ENCODE measurements at regions not wholly inside any gene's neighbourhood (a gene's known extent, or its start where the extent isn't known, plus 50 kb on each side); places are given as distances from the start of the nearest gene placed in this dataset.
A peak's percentile ranks its signal among the peaks of the same experiment; 100 is the strongest.

DNA sequence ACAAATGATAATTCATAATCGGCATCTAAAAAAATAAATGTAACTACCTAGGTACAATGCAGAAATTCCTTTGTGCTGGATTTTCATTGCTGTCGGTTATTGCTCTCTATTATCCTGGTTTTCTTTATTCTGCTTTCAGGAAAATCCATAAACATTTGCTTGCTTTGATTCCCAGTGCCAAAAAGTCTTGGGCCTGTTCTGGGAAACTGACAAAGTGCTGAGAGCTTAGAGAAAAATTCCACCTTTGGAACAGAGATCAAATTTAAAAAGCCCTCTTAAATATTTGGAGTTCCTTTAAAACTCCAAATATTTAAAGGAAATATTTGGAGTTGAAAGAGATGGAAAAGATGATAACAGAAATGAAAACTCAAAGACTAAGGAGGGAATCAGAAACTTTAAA, 87.3 kb upstream of the ZBED5 start:
- DNase-seq = no peak

DNA sequence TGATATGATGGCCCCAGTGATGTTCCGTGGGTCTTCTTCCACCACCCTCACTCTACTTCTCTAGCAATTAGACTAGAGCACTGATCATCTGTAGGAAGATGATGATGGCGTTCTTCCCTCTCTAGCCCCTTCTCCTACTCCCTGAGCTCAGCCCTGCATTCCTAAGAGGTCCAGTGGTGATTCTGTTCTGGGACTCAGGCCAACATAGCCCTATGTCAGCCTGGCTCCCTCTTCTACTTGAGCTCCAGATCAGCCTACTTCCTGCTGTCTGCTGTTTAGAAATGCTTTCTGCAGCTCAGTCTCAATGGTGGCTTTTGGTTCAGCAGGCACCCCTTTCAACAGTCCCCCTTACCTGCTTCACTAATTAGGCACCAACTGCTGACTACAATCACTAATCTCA, 86.1 kb upstream of the ZBED5 start:
- DNase-seq = no peak

DNA sequence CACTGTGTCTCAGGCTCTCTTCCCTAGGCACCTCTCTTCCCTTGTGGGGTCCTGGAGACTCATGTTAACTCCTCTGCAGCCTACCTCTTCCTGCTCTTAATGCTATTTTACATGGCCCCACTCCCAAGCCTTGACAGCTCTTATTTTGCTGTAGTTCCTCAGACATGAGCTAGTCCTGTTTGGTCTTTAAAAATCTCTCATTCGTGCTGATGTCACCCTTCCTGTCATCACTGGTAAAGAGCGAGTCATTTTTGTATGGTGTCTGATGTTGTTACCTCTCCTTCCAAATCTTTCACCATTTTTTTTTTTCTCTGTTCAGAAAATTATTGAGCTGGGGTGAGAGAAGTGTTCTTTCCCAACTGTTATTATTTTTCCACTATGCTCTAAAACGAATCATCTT, 84.8 kb upstream of the ZBED5 start:
- DNase-seq = no peak

DNA sequence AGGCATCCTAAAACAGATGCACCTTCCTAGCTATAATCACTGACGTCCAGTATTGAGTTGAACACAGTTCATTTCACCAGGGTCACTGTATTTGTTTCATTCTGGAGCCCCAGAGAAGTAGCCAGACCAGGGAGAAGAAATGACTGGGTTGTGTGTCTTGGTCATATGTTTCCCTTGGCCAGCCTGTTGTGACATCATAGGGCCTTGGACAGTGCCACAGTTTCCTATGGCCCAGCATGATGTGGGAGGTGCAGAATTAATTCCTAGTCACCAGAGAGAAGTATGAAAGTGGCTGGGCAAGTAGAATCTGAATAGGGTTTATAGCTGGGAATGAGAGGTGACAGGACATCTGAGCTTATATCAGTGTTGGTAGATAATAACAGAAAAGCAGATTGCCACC, 84.0 kb upstream of the ZBED5 start:
- no peak for DNase-seq

DNA sequence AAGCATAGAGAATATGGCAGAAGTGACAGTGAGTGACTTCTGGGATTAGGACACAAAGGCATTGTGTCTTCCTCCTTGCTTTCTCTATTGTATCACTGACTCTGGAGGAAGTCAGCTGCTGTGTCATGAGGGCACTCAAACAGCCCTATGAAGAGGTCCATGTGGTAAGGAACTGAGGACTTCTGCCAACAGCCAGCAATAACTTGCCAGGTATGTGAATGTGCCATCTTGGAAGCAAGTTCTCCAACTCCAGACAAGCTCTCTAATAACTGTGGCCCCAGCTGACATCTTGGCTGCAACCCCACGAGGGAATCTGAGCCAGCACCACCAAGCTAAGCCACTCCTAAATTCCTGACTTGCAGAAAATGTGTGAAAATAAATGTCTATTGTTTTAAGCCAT, 83.6 kb upstream of the ZBED5 start:
- DNase-seq = no peak

DNA sequence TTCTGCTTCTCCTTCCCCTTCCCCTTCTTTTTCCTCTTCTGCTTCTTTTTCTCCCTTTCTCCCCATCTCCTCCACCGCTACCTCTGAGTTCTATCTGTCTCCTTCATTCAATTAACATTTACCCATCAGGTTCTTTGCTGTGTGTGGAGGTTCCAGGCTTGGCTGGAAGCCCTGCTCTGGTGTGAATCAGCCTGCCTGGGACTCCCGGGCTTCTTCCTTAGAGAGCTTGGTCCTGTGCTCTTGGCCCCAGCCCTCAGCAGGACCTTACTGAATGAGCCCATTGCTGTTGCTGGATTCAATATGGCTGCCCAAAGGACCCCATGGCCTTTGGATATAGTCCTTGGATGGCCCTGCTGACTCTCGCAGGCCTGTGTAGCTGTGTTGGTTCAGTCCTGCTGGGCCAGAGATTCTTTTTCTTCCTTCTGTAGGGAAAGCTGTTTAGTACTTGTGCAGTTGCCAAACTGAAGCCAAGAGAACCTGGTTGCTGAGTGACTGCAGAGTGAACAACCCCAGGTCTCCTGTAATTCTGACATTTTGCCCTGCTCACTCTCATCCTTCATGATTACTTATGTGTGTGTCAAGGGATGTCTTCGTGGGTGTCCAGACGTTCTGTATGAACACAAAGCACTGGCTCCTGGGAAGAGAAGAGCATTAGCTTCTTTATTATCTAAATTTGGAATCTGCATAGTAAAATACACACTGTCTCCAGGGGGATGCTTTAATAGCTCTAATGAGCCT, 81.0 kb upstream of the ZBED5 start:
- no peak for DNase-seq

DNA sequence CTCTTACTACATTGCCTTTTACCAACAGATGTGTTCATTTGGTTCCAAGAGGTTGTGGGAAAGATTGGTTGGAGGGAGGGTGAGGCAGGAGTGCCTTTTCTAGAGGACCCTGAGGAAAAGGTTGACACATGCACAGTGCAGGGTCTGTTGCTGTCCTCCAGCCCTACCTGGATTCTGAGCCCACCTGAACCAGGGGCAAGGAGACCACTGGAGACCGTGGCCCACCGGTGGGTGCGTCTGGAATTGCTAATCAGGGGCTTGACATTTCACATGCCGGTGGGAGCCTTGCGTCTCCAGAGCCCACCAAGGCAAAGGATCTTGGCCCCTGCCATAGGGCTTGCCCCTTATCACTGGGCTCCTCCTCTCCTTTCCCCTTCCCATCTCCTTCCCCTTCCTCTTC, 80.4 kb upstream of the ZBED5 start:
- DNase-seq = no peak

DNA sequence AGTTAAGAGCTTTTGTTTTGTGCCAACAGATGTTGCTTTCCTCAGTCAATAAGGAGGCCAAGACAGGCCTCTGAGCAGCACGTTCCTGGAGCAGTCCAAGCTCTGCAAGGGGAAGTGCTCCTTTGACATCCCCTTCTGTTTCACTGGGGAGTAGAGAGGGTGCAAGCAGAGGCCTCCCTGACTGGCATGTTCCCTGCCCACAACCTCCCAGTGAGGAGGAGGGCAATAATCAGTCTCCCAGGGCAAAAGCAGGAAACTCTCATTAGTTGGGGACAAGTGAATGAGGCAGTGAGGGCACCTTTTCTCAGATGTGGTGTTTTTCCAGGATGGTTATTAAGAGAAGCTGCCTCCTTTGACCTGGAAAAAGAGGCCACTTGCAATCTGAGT, 79.5 kb upstream of the ZBED5 start:
- no peak for DNase-seq

DNA sequence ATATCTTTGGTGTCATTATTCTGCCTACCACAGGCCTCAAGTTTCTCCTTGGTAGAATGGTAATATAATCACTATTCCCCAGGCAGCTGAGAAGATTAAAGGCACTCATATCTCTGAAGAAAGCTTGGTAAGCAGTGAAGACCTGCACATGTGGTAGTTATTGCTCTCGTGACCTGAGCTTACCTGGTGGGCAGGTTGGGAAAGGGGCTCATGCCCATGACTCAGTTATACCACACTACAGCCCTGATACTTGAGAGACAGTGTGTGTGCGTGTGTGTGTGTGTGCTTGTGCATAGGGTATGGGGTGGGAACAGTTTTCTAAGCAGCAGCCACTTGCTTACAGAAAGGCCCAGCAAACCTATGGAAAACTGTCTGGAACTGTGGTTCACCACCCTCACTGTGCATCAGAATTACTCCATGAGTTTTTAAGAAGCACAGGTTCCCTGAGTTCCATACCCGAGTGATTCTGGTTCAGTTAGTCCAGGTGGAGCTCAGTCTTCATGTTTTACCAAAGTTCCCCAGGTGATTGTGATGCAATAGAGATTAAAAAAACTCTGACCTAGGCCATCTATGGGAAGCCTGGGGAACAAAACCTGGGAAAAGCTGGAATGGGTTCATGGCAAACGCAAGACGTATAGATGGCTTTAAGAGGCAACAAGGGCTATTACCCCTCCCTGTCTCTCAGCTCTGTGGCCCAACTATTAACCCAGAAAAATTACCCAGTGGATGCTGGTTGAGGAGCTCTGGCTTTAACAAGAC, 79.0 kb upstream of the ZBED5 start:
- no peak for DNase-seq

DNA sequence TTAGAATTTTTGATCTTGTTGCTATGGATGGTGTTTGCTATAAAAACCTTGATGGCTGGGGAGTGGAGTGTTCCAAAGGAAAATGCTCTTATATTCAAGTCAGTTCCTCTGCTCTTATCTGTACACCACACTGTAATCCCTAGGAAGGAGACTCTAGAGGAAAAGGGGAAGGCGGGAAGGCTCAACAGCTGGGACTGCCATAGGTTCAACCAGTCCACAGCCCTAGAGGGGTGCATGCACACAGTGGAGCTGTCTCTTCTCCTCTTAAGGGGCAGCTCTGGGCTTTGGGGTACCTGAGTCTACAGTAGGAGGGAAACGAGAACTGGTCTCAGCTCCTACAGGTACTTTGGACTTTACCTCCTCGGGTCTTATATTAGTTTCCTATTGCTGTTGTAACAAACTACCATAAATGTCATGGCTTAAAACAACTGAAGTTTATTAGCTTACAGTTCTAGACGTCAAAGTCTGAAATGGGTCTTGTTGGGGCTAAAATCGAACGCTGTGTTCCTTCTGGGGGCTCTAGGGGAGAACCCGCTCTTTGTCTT, 77.2 kb upstream of the ZBED5 start:
- DNase-seq = no peak

DNA sequence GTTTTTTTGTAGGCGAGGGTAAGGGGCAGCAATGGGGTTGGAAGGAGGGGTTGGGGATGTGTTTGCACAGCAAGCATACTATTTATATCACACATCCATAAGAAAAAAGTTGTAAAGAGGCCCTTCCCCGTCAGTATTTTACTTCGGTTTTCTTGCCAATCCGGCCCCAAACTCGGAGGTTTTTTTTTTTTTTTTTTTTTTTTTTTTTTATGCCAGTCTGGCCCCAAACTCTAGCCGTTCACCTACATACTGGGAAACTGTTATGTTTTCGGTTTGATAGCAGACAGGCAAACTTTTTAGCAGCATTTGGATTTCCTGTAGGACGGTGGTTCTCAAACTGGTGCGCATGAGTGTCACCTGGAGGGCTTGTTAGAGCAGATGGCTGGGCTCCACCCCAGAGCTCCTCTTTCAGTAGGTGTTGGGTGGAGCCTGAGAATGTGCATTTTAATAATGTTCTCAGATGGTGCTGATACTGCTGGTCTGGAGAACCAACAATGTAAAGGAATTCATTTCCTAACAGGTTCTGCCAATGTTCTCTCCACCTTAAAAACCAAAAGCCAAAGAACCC, 76.5 kb upstream of the ZBED5 start:
- no peak for DNase-seq

DNA sequence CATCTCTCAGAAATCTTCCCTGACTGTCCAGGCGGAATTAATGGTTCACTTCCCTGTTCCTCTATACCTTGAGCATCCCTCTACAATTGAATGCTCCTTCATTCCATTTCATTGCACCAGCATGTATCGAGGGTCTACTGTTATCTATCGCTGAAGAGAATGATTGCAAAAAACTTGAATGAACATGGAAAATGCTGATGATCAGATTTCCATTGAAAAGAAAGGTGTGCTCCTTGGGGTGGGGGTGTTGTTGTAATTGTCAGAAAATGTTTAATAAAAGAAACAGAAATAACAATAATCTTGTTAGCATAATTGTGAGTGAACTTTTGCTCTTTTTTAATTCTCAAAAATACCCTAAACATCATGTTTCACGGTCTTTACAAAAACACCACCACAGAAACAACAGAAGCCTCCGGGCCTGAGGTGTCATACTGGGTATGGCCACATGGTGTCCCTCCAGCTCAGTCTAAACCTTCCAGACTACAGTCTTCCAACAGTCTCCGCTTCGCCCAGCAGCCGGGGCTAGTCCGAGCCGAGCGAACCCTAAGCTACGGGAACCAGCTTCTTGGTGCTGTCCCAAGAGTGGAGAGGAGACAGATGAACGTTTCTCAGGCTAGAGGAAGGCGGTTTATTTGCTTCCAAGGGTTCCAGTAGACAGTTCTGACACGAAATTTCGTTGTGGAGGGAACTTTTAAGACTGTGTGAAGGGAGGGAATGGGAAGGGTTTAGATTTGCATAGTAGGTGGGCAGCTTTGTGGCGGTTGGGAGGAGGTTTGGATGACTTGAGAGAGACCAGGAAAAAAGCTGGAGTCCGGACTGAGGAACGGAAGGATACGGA, 75.8 kb upstream of the ZBED5 start:
- peak; percentile 69 for DNase-seq

DNA sequence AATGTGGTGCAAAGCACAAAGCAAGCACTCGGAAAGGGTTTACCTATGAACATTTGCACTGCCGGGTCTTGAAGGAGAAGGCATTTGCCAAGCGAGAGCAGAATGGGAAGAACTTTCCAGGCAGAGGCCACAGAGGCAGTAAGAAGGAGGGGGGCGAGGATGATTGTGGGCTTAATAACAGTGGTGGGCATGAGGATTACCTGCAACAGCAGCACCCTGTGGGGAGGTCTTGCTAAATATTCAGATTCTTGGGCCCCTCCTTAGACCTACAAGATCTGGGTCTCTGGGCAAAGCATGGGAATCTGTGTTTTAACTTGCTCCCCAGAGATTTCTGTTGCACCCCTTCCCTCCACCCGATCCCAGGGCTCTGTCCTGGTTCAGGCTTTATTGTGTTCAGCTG, 75.1 kb upstream of the ZBED5 start:
- DNase-seq = no peak

DNA sequence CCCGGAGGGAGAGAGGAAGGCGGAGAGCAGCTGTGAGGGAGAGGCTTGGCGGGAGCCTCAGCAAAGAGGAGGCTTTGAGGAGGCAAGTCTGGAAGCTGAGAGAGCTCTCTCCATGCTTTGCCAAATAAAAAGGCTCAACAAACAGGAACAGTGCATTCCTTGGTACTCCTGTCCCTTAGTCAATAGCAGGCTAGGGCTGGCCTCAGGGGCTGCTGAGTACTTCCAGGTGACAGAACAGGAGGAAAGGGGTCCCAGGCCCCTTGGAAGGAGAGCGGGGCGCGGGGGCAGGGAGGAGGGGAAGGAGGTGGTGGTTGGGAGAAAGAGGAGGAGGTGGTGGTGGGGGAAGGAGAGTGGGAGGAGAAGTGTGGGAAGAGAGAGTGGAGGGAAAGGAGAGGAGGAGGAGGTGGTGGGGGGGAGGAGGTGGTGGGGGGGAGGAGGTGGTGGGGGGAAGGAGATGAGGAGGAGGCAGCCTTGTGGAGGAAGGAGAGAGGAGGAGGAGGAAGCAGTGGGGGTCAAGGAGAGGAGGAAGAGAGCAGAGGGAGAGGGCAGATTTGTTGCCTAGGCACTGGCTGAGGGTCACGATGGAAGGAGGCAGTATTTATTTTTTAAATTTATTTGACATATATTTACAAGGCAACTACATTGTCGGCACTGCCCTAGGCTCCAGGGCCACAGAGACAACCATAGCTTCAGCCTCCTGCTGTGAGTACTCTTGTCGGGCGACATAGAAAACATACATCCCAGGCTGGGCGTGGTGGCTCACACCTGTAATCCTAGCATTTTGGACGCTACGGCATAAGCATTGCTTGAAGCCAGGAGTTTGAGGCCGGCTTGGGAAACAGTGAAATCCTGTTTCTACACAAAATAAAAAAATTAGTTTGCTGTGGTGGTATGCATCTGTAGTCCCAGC, 74.2 kb upstream of the ZBED5 start:
- DNase-seq = no peak

DNA sequence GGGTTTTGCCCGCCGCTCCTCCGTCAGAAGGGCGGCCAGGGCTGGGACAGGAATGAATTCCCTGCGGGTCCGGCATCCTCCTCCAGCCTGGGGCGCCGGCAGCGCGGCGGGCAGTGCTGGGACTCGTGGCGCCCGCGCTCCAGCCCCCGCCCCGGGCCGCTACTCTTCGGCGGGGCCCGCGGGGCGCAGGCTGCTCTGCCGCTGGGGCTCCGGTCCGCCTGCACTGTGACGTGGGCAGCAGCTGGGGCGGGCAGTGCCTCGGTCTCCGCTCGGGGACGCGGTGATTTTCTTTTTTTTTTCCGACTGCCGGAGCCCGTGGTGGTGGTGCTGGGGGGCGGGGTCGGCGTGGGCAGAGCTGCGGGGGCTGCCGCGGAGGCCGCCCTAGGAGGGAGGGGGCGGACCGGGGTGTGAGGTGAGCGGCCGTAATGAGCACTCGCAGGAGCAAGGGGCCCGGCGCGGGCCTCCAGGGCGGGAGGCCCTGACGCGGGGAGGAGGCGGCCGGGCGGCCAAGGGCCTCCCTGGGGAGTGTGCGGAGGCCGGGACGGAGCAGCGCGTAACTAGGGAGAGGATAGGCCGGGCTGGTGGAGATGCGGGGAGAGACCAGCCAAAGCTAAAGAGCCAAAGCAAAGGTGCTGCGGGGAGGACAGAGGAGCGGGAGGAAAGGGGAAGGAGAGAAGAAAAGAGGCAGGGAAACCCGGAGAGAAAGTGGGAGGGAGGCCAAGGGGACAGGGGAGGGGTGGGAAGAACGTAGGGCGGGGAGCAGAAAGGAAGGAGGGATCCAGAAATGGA, 73.3 kb upstream of the ZBED5 start:
- DNase-seq = peak; percentile 28

DNA sequence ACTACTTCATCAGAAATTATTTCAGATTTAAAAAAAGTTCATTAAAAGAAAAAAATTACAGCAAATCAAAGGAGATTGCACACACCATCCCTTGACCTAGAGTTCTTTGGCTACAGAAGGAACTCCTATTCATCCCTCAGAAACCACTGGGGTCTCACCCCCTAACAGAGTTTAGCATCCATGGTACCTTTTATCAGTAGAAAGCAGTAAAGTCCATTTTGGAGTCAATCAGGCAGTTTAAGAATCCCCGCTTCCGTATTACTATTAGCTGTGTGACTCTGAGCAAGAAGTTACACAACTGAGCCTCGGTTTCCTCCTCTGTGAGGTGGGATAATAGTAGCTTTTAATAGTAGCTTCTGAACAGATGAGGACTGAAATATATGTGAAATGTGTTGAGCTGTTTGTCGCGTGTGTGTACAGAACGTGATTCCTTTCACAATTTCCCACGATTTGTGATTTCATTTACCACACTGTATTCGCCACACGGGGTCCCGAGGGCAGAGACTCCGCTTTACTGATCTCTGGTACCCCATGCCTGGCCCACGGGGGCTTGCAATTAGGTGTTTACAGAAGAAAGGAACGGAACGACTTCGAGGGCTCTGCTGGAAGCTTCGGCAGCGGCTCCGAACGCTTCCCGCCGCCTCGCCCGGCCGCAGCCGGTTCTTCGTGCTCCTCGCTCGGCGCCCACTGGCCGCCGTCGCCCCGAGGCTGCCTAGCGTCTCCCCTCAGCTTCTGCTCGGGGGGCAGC, 72.5 kb upstream of the ZBED5 start:
- DNase-seq = no peak

DNA sequence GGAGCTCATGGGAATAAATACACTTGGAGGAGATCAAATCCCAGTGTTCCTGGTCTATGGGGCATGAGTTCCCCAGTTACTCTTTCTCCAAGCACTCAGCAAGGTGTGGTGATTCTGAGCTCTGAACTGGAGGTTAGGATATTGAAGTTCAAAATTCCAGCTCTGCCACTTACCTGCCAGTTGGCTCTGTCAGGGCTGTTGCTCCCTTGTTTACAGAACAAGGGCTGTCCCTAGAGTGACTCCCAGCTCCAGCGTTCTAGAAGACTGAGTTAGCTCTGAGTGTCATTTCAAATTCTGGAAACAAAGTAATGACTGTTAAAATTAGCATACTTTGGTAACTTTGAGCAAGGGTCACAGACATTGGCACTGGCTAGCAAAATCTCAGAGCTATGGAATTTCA, 69.7 kb upstream of the ZBED5 start:
- no peak for DNase-seq

DNA sequence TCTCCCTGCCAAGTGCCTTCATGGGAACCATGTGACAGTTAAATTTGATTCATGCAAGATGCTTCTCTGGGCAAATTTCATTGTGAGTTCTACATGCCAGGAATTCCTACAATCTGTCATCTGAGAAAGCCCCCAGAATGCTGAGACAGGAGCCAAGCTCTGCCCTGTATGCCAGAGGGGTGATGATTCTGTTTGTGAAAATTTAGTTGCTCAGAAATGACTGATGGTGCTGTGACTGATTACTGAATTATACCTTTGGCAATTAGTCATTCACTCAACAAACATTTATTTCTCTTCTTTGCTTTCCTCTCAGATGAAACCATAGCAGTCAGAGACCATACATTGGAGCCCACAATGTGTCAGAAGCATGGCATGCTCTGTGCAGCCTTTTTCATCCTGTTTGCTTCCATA, 69.0 kb upstream of the ZBED5 start:
- no peak for DNase-seq

DNA sequence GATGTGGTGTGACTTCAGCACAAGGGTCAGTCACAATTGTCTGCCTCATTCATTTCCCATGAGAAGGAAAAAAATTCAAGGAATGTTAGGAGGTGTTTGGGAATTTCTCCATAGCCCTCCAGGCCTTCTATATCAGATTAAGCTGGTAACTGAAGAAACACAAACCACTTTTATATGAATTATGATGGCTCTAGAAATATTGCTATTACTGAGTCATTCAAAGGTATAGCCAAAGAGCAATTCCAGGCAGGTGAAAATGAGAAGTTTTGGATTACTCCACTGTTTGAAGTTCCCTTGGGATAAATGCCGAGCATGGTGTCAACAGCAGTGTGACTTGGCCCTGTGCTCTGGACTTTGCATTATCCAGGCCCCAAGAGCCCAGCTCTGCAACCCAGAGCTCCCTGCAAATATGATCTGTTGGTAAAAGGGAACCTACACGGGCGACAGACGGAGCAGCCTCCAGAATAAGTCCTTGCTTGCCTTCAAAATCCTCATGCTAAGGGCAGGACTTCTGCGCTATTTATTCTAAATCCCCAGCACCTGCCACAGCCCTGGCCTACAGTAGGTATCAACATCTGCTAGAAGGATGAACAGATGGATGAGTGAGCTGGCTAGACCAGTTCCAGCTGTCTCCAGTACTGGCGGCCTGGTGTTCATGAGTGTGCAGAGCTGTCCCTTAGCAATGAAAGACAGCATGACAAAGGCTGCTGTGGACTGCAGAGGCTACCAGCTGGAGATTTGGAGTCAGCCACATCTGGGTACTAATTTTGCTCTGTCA, 67.5 kb upstream of the ZBED5 start:
- no peak for DNase-seq

DNA sequence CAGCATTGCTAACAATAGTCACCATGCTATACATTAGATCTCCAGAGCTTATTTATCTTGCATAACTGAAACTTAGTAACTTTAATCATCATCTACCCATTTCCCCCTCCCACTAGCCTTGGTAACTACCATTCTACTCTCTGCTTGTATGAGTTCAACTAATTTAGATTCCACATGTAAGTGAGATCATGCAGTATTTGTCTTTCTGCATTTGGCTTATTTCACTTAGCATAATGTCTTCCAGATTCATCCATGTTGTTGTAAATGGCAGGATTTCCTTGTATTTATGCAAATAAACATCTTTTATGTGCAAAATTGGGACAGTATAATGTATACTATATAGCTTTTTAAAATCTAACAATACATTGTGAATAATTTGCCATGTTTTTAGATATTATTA, 66.0 kb upstream of the ZBED5 start:
- no peak for DNase-seq
